ENCODE measurements at regions not wholly inside any gene's neighbourhood (a gene's known extent, or its start where the extent isn't known, plus 50 kb on each side); places are given as distances from the start of the nearest gene placed in this dataset.

- Histone ChIP-seq H3K9ac (ENCODE audit: low read depth, low read length) (no peak overlapping the region), H3K4me2 (ENCODE audit: insufficient read depth, low read length) (no peak overlapping the region), H2AFZ (ENCODE audit: low read depth, low read length) (no peak overlapping the region), H3K9me3 (ENCODE audit: insufficient read depth, low read length, severe bottlenecking) (no peaks in the 10 kb centered on the region), H3K79me2 (ENCODE audit: insufficient read depth, low read length) (no peaks in the 10 kb centered on the region), H3K27me3 (ENCODE audit: insufficient read depth, low read length, poor library complexity) (no peaks in the 10 kb centered on the region), H3K4me3 (ENCODE audit: low read depth in 1 of 2, low read length in 2 of 2) (no peak overlapping the region), H3K36me3 (ENCODE audit: insufficient read depth, low read length) (no peaks in the 10 kb centered on the region), H3K4me1 (ENCODE audit: insufficient read depth, low read length) (no peaks in the 10 kb centered on the region), H4K20me1 (ENCODE audit: insufficient read depth, low read length) (no peaks in the 10 kb centered on the region), H3K27ac (ENCODE audit: low read length) (no peak overlapping the region)
- TF ChIP-seq EZH2 (IDR thresholded peaks at IDR 0.05; ENCODE audit: borderline replicate concordance, low read depth, low read length, severe bottlenecking): no peak
- no peak for TF ChIP-seq CTCF (IDR thresholded peaks at IDR 0.05; ENCODE audit: borderline replicate concordance, extremely low read depth, low read length, poor library complexity, severe bottlenecking)
- ATAC-seq (ENCODE audit: insufficient read depth, low read depth) (no peak), DNase-seq (no peak)
Observed at GRCh38 chr9:1732670-1733069, 282.5 kb upstream of the SMARCA2 start.

- no peaks in the 10 kb centered on the region for H3K27me3 ChIP-seq (ENCODE audit: insufficient read depth, low read length, poor library complexity)
- H3K4me2 ChIP-seq (ENCODE audit: insufficient read depth, low read length): no peak overlapping the region
- TF ChIP-seq CTCF (IDR thresholded peaks at IDR 0.05; ENCODE audit: borderline replicate concordance, extremely low read depth, low read length, poor library complexity, severe bottlenecking) (no peak), EZH2 (IDR thresholded peaks at IDR 0.05; ENCODE audit: borderline replicate concordance, low read depth, low read length, severe bottlenecking) (no peak)
- H3K4me3 ChIP-seq (ENCODE audit: low read depth in 1 of 2, low read length in 2 of 2): no peak overlapping the region
- no peaks in the 10 kb centered on the region for H3K36me3 ChIP-seq (ENCODE audit: insufficient read depth, low read length)
- H3K27ac ChIP-seq (ENCODE audit: low read length): no peak overlapping the region
- ATAC-seq (ENCODE audit: insufficient read depth, low read depth) (no peak), DNase-seq (no peak)
- no peaks in the 10 kb centered on the region for H3K4me1 ChIP-seq (ENCODE audit: insufficient read depth, low read length)
- no peaks in the 10 kb centered on the region for H3K79me2 ChIP-seq (ENCODE audit: insufficient read depth, low read length)
- H3K9me3 ChIP-seq (ENCODE audit: insufficient read depth, low read length, severe bottlenecking): no peaks in the 10 kb centered on the region
- H3K9ac ChIP-seq (ENCODE audit: low read depth, low read length): no peak overlapping the region
- no peak overlapping the region for H2AFZ ChIP-seq (ENCODE audit: low read depth, low read length)
- no peaks in the 10 kb centered on the region for H4K20me1 ChIP-seq (ENCODE audit: insufficient read depth, low read length)
Observed at GRCh38 chr9:1738511-1739100, 276.5 kb upstream of the SMARCA2 start.

- Histone ChIP-seq H3K79me2 (ENCODE audit: insufficient read depth, low read length) (no peaks in the 10 kb centered on the region), H3K4me2 (ENCODE audit: insufficient read depth, low read length) (no peak overlapping the region), H3K9me3 (ENCODE audit: insufficient read depth, low read length, severe bottlenecking) (no peaks in the 10 kb centered on the region), H3K9ac (ENCODE audit: low read depth, low read length) (no peak overlapping the region), H3K27me3 (ENCODE audit: insufficient read depth, low read length, poor library complexity) (no peaks in the 10 kb centered on the region), H2AFZ (ENCODE audit: low read depth, low read length) (no peak overlapping the region), H3K4me3 (ENCODE audit: low read depth in 1 of 2, low read length in 2 of 2) (no peak overlapping the region), H3K36me3 (ENCODE audit: insufficient read depth, low read length) (no peaks in the 10 kb centered on the region), H3K27ac (ENCODE audit: low read length) (no peak overlapping the region), H4K20me1 (ENCODE audit: insufficient read depth, low read length) (no peaks in the 10 kb centered on the region), H3K4me1 (ENCODE audit: insufficient read depth, low read length) (no peaks in the 10 kb centered on the region)
- ATAC-seq (ENCODE audit: insufficient read depth, low read depth) (no peak), DNase-seq (no peak)
- TF ChIP-seq CTCF (IDR thresholded peaks at IDR 0.05; ENCODE audit: borderline replicate concordance, extremely low read depth, low read length, poor library complexity, severe bottlenecking): no peak
- no peak for TF ChIP-seq EZH2 (IDR thresholded peaks at IDR 0.05; ENCODE audit: borderline replicate concordance, low read depth, low read length, severe bottlenecking)
Observed at GRCh38 chr9:1743121-1743960, 271.8 kb upstream of the SMARCA2 start.

Measured in DND-41 (cell line).